A549 (cell line): ENCODE measurements at regions not wholly inside any gene's neighbourhood (a gene's known extent, or its start where the extent isn't known, plus 50 kb on each side); places are given as distances from the start of the nearest gene placed in this dataset.

Experiments
- ATAC-seq, 2 experiments: fragments of 200-7000 bp in 1 of 2; fragments of >200 bp in 1 of 2; cut with Nextera tagmentation in 1 of 2; cut with Tn5 transposase in 1 of 2; 3 replicates each; pipeline versions ENCODE4 v1.8.0 to v1.9.1; 2018 to 2020; ENCODE audit warnings: mild to moderate bottlenecking in 1 of 2, moderate library complexity in 1 of 2
- CTCF ChIA-PET: fragments of 300-600 bp; sonication (Branson Sonifier 250); formaldehyde crosslinking; extraction: SDS; loops from one replicate; lab custom pipeline; 2021; ENCODE audit warnings: antibody characterized with exemption, inconsistent platforms; lab: Yijun Ruan, JAX
- POLR2A ChIA-PET: fragments of 350-600 bp; formaldehyde crosslinking; extraction: SDS; loops from one replicate; lab custom pipeline; 2021; ENCODE audit warnings: antibody characterized with exemption, inconsistent platforms; lab: Yijun Ruan, JAX
- DNase-seq, 2 experiments: peaks; one replicate each; pipeline versions ENCODE4 v3.0.0 to v3.0.0-alpha.2; 2011 to 2016; ENCODE audit warnings: low read depth in 1 of 2, low spot score in 1 of 2
- FAIRE-seq: peaks from 2 replicates; lab custom pipeline; 2011; peaks lifted over from hg19 to GRCh38; lab: Jason Lieb, UNC
- H3K27ac ChIP-seq, 2 experiments: fragments of >200 bp; sonication (Bioruptor Twin); formaldehyde crosslinking; 3 replicates each; pipeline ENCODE4 v1.5.1; 2016 to 2017
- H3K4me1 ChIP-seq: fragments of >200 bp; sonication (Bioruptor Twin); formaldehyde crosslinking; 3 replicates; pipeline ENCODE4 v1.6.1; 2016
- H3K4me2 ChIP-seq: fragments of >200 bp; sonication (Bioruptor Twin); formaldehyde crosslinking; 3 replicates; pipeline ENCODE4 v1.6.1; 2016
- H3K4me3 ChIP-seq: fragments of >200 bp; sonication (Bioruptor Twin); formaldehyde crosslinking; 3 replicates; pipeline ENCODE4 v1.5.1; 2016
- H3K9me3 ChIP-seq: fragments of >200 bp; sonication (Bioruptor Twin); formaldehyde crosslinking; 3 replicates; pipeline ENCODE4 v1.6.1; 2016
- BHLHE40 ChIP-seq: IDR thresholded peaks from 2 replicates; pipeline ENCODE4 v1.6.1; 2012; ENCODE audit warnings: low read depth, low read length, inconsistent platforms
- CEBPB ChIP-seq, 2 experiments: fragments of >200 bp in 1 of 2; sonication (Bioruptor Twin) in 1 of 2; formaldehyde crosslinking in 1 of 2; IDR thresholded peaks; 2 replicates each; pipeline ENCODE4 v1.6.1; 2012 to 2016
- CHD2 ChIP-seq: fragments of 150-350 bp; IDR thresholded peaks from 2 replicates; pipeline ENCODE4 v1.6.1; 2014; ENCODE audit warnings: low read length; ENCODE audit not compliant: partially characterized antibody
- CTCF ChIP-seq: fragments of >200 bp; sonication (Bioruptor Twin); formaldehyde crosslinking; IDR thresholded peaks from 3 replicates; pipeline ENCODE4 v1.5.1; 2016
- E2F6 ChIP-seq: IDR thresholded peaks from 2 replicates; pipeline ENCODE4 v1.6.1; 2012; ENCODE audit warnings: low read depth, borderline replicate concordance
- EHF ChIP-seq: fragments of 250-450 bp; sonication (Bioruptor Pico); IDR thresholded peaks from 2 replicates; pipeline ENCODE4 v1.5.0; 2020; ENCODE audit warnings: mild to moderate bottlenecking
- FOSL2 ChIP-seq, 2 experiments: fragments of 450-650 bp in 1 of 2; fragments of >200 bp in 1 of 2; sonication (Bioruptor Twin) in 1 of 2; formaldehyde crosslinking; IDR thresholded peaks; 2 replicates each; pipeline versions ENCODE4 v1.5.0 to v1.6.1; 2016 to 2020; ENCODE audit warnings: mild to moderate bottlenecking in 1 of 2, moderate library complexity in 1 of 2
- FOXS1 ChIP-seq: fragments of 250-450 bp; sonication (Bioruptor Pico); IDR thresholded peaks from 2 replicates; pipeline ENCODE4 v1.5.0; 2020; ENCODE audit warnings: mild to moderate bottlenecking, moderate library complexity
- GATA3 ChIP-seq: IDR thresholded peaks from 2 replicates; pipeline ENCODE4 v1.6.1; 2012; ENCODE audit warnings: borderline replicate concordance
- HEYL ChIP-seq: fragments of 250-450 bp; sonication (Bioruptor Pico); IDR thresholded peaks from 2 replicates; pipeline ENCODE4 v1.8.0; 2021; ENCODE audit warnings: mild to moderate bottlenecking, moderate library complexity
- JUNB ChIP-seq: fragments of >200 bp; sonication (Bioruptor Twin); formaldehyde crosslinking; IDR thresholded peaks from 2 replicates; pipeline ENCODE4 v1.6.1; 2016
- MAFK ChIP-seq: fragments of 450-650 bp; IDR thresholded peaks from 2 replicates; pipeline ENCODE4 v1.6.1; 2014; ENCODE audit not compliant: partially characterized antibody
- MAZ ChIP-seq: fragments of 150-350 bp; IDR thresholded peaks from 2 replicates; pipeline ENCODE4 v1.6.1; 2014; ENCODE audit warnings: antibody characterized with exemption, low read depth, low read length, borderline replicate concordance
- PBX3 ChIP-seq: IDR thresholded peaks from 2 replicates; pipeline ENCODE4 v1.6.1; 2012
- PHF8 ChIP-seq: fragments of 200-600 bp; sonication (generic); IDR thresholded peaks from 2 replicates; pipeline ENCODE4 v1.6.1; 2016; ENCODE audit warnings: low read depth, mild to moderate bottlenecking, antibody characterized with exemption, moderate library complexity, borderline replicate concordance
- POLR2A ChIP-seq: IDR thresholded peaks from 2 replicates; pipeline ENCODE4 v1.6.1; 2012; ENCODE audit warnings: mild to moderate bottlenecking, low read length
- POLR2AphosphoS2 ChIP-seq: conservative IDR thresholded peaks from 2 replicates; pipeline ENCODE4 v1.6.1; 2012; ENCODE audit warnings: low read length, improper control_type of control experiment, inconsistent platforms
- RAD21 ChIP-seq, 2 experiments: fragments of >200 bp in 1 of 2; sonication (Bioruptor Twin) in 1 of 2; formaldehyde crosslinking in 1 of 2; IDR thresholded peaks in 1 of 2; conservative IDR thresholded peaks in 1 of 2; 2 replicates in 1 of 2; 3 replicates in 1 of 2; pipeline ENCODE4 v1.6.1; 2012 to 2018; ENCODE audit warnings: inconsistent platforms in 1 of 2
- RCOR1 ChIP-seq: fragments of 150-350 bp; IDR thresholded peaks from 2 replicates; pipeline ENCODE4 v1.6.1; 2014; ENCODE audit warnings: antibody characterized with exemption, low read length, low read depth
- RFX5 ChIP-seq: fragments of 450-650 bp; IDR thresholded peaks from 2 replicates; pipeline ENCODE4 v1.7.1; 2014; ENCODE audit warnings: antibody characterized with exemption, mild to moderate bottlenecking, moderate library complexity
- RNF2 ChIP-seq: fragments of 200-600 bp; sonication (generic); IDR thresholded peaks from 2 replicates; pipeline ENCODE4 v1.6.1; 2016; ENCODE audit warnings: low read depth, mild to moderate bottlenecking, antibody characterized with exemption, moderate library complexity, borderline replicate concordance
- TP53 ChIP-seq: fragments of 250-450 bp; sonication (Bioruptor Pico); IDR thresholded peaks from 2 replicates; pipeline ENCODE4 v1.5.0; 2021; ENCODE audit warnings: mild to moderate bottlenecking, moderate library complexity
- ZSCAN20 ChIP-seq: fragments of 250-450 bp; sonication (Bioruptor Pico); IDR thresholded peaks from 2 replicates; pipeline ENCODE4 v1.8.0; 2022; ENCODE audit warnings: mild to moderate bottlenecking, moderate library complexity
- WGBS: methylation state at CpG from one replicate; pipeline ENCODE4 v1.1.6; 2017; ENCODE audit errors: missing lambda C conversion rate; 5-methylcytosine and 5-hydroxymethylcytosine counted together
- TF ChIP-seq, protein P1 (sequence below): fragments of 250-450 bp; sonication (Bioruptor Pico); IDR thresholded peaks from 2 replicates; pipeline ENCODE4 v1.5.0; 2020; ENCODE audit warnings: low read depth, mild to moderate bottlenecking, moderate library complexity
- TF ChIP-seq, protein P2 (sequence below): IDR thresholded peaks from 2 replicates; pipeline ENCODE4 v1.6.1; 2012
- TF ChIP-seq, protein P3 (sequence below): fragments of >200 bp; sonication (Bioruptor Twin); formaldehyde crosslinking; IDR thresholded peaks from 2 replicates; pipeline ENCODE4 v1.6.1; 2016

GRCh38 chr3:29186982-29187725 lies 93.7 kb upstream of the RBMS3 start:
- H3K27ac ChIP-seq = peak overlapping the region in 1 of 2 experiments; percentile 55; a peak in 2 of 6 replicates

GRCh38 chr3:29189328-29189727 lies 91.5 kb upstream of the RBMS3 start:
- H3K9me3 ChIP-seq = no peaks in the 10 kb centered on the region
- no peak overlapping the region for H3K4me3 ChIP-seq
- CTCF ChIA-PET = no interaction called here
- no peak overlapping the region for H3K4me2 ChIP-seq
- POLR2A ChIA-PET = no interaction called here
- DNase-seq = no peak
- TF ChIP-seq BHLHE40 (no peak), RCOR1 (no peak), RNF2 (no peak), CTCF (no peak), JUNB (no peak), EHF (CRISPR knock-in tag) (no peak)
- TF ChIP-seq, protein P1, sequence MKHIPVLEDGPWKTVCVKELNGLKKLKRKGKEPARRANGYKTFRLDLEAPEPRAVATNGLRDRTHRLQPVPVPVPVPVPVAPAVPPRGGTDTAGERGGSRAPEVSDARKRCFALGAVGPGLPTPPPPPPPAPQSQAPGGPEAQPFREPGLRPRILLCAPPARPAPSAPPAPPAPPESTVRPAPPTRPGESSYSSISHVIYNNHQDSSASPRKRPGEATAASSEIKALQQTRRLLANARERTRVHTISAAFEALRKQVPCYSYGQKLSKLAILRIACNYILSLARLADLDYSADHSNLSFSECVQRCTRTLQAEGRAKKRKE = no peak
- no peak for ATAC-seq
- no peak for FAIRE-seq
- no peak overlapping the region for H3K27ac ChIP-seq
- peaks cover 12% of the 10 kb centered on the region; the same call in 2 of the 3 replicates for H3K4me1 ChIP-seq

More at GRCh38 chr3:29186982-29187725, 93.7 kb upstream of the RBMS3 start:
- peak overlapping the region; percentile 38; the same call in 2 of the 3 replicates for H3K4me2 ChIP-seq
- CTCF ChIA-PET = no interaction called here
- peaks cover 12% of the 10 kb centered on the region; the same call in 2 of the 3 replicates for H3K4me1 ChIP-seq
- WGBS = 18% methylated on average over 3 of the region's 3 CpGs
- FAIRE-seq = no peak
- H3K4me3 ChIP-seq = no peak overlapping the region
- POLR2A ChIA-PET = no interaction called here
- ATAC-seq = peak; percentile 84 to 86
- TF ChIP-seq GATA3 = peak; percentile 64; the same call in 1 of the 2 replicates
- no peak for TF ChIP-seq POLR2AphosphoS2
- TF ChIP-seq MAFK = no peak
- 0 out of 2 replicates have a peak, but pooled peaks have one; percentile 37 for TF ChIP-seq FOSL2 (IDR thresholded peaks at IDR 0.05)
- peak; percentile 84 for TF ChIP-seq FOSL2 (CRISPR knock-in tag; IDR thresholded peaks at IDR 0.05)
- TF ChIP-seq JUNB = peak; percentile 61
- peak; percentile 26 to 67 for DNase-seq
- no peaks in the 10 kb centered on the region for H3K9me3 ChIP-seq

DNA sequence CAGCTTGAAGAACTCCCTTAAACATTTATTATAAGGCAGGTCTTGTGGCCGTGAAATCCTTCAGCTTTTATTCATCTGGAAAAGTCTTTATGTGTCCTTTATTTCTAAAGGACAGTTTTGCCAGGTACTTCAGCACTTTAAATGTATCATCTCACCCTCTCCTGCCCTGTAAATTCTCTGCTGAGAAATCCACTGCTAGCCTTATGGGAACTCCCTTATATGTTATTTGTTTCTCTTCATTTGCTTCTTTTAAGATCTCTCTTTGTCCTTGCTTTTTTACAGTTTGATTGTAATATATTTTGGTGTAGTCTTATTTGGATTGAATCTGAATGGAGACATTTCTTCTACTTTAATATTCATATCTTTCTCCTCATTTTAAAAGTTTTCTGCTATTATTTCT lies 86.7 kb upstream of the RBMS3 start:
- no peak for DNase-seq
- H3K4me3 ChIP-seq = no peak overlapping the region
- no peak for FAIRE-seq
- no peak overlapping the region for H3K4me2 ChIP-seq
- H3K27ac ChIP-seq = no peak overlapping the region
- TF ChIP-seq FOSL2 (IDR thresholded peaks at IDR 0.05) (no peak), FOSL2 (CRISPR knock-in tag; IDR thresholded peaks at IDR 0.05) (no peak), HEYL (CRISPR knock-in tag) (no peak), ZSCAN20 (CRISPR knock-in tag) (no peak), RCOR1 (no peak), MAFK (no peak), POLR2A (no peak), TP53 (CRISPR knock-in tag) (no peak), E2F6 (no peak), CHD2 (no peak), RAD21 (conservative IDR thresholded peaks at IDR 0.05 in 1 of 2, IDR thresholded peaks at IDR 0.05 in 1 of 2) (no peak), FOXS1 (CRISPR knock-in tag) (no peak), PHF8 (no peak), MAZ (no peak), CEBPB (IDR thresholded peaks at IDR 0.05) (no peak), RFX5 (no peak), PBX3 (no peak)
- TF ChIP-seq, protein P1 = no peak
- TF ChIP-seq, protein P2, sequence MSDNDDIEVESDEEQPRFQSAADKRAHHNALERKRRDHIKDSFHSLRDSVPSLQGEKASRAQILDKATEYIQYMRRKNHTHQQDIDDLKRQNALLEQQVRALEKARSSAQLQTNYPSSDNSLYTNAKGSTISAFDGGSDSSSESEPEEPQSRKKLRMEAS = no peak
- TF ChIP-seq, protein P3, sequence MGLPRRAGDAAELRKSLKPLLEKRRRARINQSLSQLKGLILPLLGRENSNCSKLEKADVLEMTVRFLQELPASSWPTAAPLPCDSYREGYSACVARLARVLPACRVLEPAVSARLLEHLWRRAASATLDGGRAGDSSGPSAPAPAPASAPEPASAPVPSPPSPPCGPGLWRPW = no peak
- ChIA-PET POLR2A (no interaction called here), CTCF (interaction anchor here (0.9 to 1.1 kb wide), 3 partner anchors 8 to 109 kb away, joined by 3 to 5 read pairs (median 3); partner anchors contain the start of gene RBMS3)
- WGBS = 69% methylated on average over 1 of the region's 1 CpG
- H3K9me3 ChIP-seq = no peaks in the 10 kb centered on the region
- ATAC-seq = no peak
- no peaks in the 10 kb centered on the region for H3K4me1 ChIP-seq
